H9 (cell line): ENCODE measurements at regions not wholly inside any gene's neighbourhood (a gene's known extent, or its start where the extent isn't known, plus 50 kb on each side); places are given as distances from the start of the nearest gene placed in this dataset.

Experiments used
- DNase-seq: peaks from one replicate; pipeline ENCODE4 v3.0.0-alpha.2; 2017
- H2AFZ ChIP-seq: one replicate; pipeline ENCODE4 v1.6.1; 2013; ENCODE audit warnings: mild to moderate bottlenecking, low read length, control low read depth, moderate library complexity
- H2AK5ac ChIP-seq: 2 replicates; pipeline ENCODE4 v1.6.1; 2013; ENCODE audit warnings: low read length, control low read depth, mixed read lengths; ENCODE audit not compliant: insufficient read length
- H2BK120ac ChIP-seq: one replicate; pipeline ENCODE4 v1.6.1; 2013; ENCODE audit warnings: low read depth, mild to moderate bottlenecking, low read length, control low read depth, inconsistent platforms; ENCODE audit not compliant: poor library complexity, severe bottlenecking
- H2BK12ac ChIP-seq: 2 replicates; pipeline ENCODE4 v1.6.1; 2013; ENCODE audit warnings: low read length, control low read depth, mixed read lengths, low read depth; ENCODE audit not compliant: insufficient read length
- H2BK15ac ChIP-seq: 2 replicates; pipeline ENCODE4 v1.6.1; 2013; ENCODE audit warnings: low read depth, low read length, control low read depth
- H2BK20ac ChIP-seq: one replicate; pipeline ENCODE4 v1.6.1; 2013; ENCODE audit warnings: low read depth, mild to moderate bottlenecking, low read length, control low read depth, inconsistent platforms; ENCODE audit not compliant: poor library complexity, severe bottlenecking
- H2BK5ac ChIP-seq: 2 replicates; pipeline ENCODE4 v1.6.1; 2013; ENCODE audit warnings: low read length, control low read depth, mixed read lengths; ENCODE audit not compliant: insufficient read length
- H3K14ac ChIP-seq: 2 replicates; pipeline ENCODE4 v1.6.1; 2013; ENCODE audit warnings: low read length, control low read depth; ENCODE audit not compliant: insufficient read depth
- H3K18ac ChIP-seq: 2 replicates; pipeline ENCODE4 v1.6.1; 2013; ENCODE audit warnings: low read depth, mild to moderate bottlenecking, mixed read lengths, low read length, control low read depth; ENCODE audit not compliant: insufficient read length
- H3K23ac ChIP-seq: 2 replicates; pipeline ENCODE4 v1.6.1; 2013; ENCODE audit warnings: low read length, control low read depth, mixed read lengths, low read depth; ENCODE audit not compliant: insufficient read length
- H3K23me2 ChIP-seq: 2 replicates; pipeline ENCODE4 v1.6.1; 2013; ENCODE audit warnings: low read depth, mild to moderate bottlenecking, mixed read lengths, low read length, control low read depth; ENCODE audit not compliant: insufficient read length, poor library complexity, severe bottlenecking
- H3K27ac ChIP-seq: 2 replicates; pipeline ENCODE4 v1.5.1; 2013; ENCODE audit warnings: low read length, control low read depth, mixed read lengths, low read depth; ENCODE audit not compliant: insufficient read length
- H3K27me3 ChIP-seq: 2 replicates; pipeline ENCODE4 v1.6.1; 2013; ENCODE audit warnings: low read length, control low read depth, inconsistent platforms; ENCODE audit not compliant: insufficient read depth
- H3K4ac ChIP-seq: 2 replicates; pipeline ENCODE4 v1.6.1; 2013; ENCODE audit warnings: low read depth, mild to moderate bottlenecking, control low read depth, inconsistent platforms, low read length, moderate library complexity
- H3K4me1 ChIP-seq: 2 replicates; pipeline ENCODE4 v1.6.1; 2013; ENCODE audit warnings: low read length, control low read depth, inconsistent platforms; ENCODE audit not compliant: insufficient read depth
- H3K4me2 ChIP-seq: 2 replicates; pipeline ENCODE4 v1.6.1; 2013; ENCODE audit warnings: low read length, control low read depth, mixed read lengths; ENCODE audit not compliant: insufficient read length, insufficient read depth
- H3K56ac ChIP-seq: 2 replicates; pipeline ENCODE4 v1.6.1; 2013; ENCODE audit warnings: low read depth, mild to moderate bottlenecking, mixed read lengths, low read length, control low read depth; ENCODE audit not compliant: insufficient read length
- H3K79me1 ChIP-seq: 2 replicates; pipeline ENCODE4 v1.6.1; 2013; ENCODE audit warnings: low read depth, mild to moderate bottlenecking, moderate library complexity, low read length, control low read depth, inconsistent platforms; ENCODE audit not compliant: insufficient read depth, poor library complexity, severe bottlenecking
- H3K79me2 ChIP-seq: 2 replicates; pipeline ENCODE4 v1.6.1; 2013; ENCODE audit warnings: low read length, control low read depth, inconsistent platforms; ENCODE audit not compliant: insufficient read depth
- H3K9ac ChIP-seq: 2 replicates; pipeline ENCODE4 v1.6.1; 2013; ENCODE audit warnings: low read length, control low read depth, mixed read lengths; ENCODE audit not compliant: insufficient read length; ENCODE audit errors: extremely low read depth
- H3K9me3 ChIP-seq: one replicate; pipeline ENCODE4 v1.6.1; 2013; ENCODE audit warnings: low read depth, low read length, inconsistent platforms; ENCODE audit not compliant: control insufficient read depth
- H3T11ph ChIP-seq: one replicate; pipeline ENCODE4 v1.6.1; 2013; ENCODE audit warnings: mild to moderate bottlenecking, low read length, control low read depth, inconsistent platforms
- H4K20me1 ChIP-seq: one replicate; pipeline ENCODE4 v1.6.1; 2013; ENCODE audit not compliant: control insufficient read depth, insufficient read length, insufficient read depth
- H4K5ac ChIP-seq: 2 replicates; pipeline ENCODE4 v1.6.1; 2013; ENCODE audit warnings: low read depth, mild to moderate bottlenecking, mixed read lengths, low read length, control low read depth; ENCODE audit not compliant: insufficient read length
- H4K8ac ChIP-seq: replicated peaks from 2 replicates; pipeline ENCODE4 v1.6.1; 2013; ENCODE audit warnings: low read length, control low read depth, mixed read lengths, low read depth; ENCODE audit not compliant: insufficient read length
- H4K91ac ChIP-seq: 2 replicates; pipeline ENCODE4 v1.6.1; 2013; ENCODE audit warnings: low read depth, mild to moderate bottlenecking, moderate library complexity, mixed read lengths, low read length, control low read depth; ENCODE audit not compliant: insufficient read length
- H3K27ac Mint-ChIP-seq, 3 experiments: 2 replicates in 2 of 3; 3 replicates in 1 of 3; pipeline ENCODE4 v1.8.0; 2020 to 2021; ENCODE audit warnings: mixed read lengths in 3 of 3, mild to moderate bottlenecking in 1 of 3, moderate library complexity in 1 of 3
- H3K27me3 Mint-ChIP-seq: 2 replicates; pipeline ENCODE4 v1.8.0; 2021; ENCODE audit warnings: low read depth, mild to moderate bottlenecking, moderate library complexity, mixed read lengths
- H3K36me3 Mint-ChIP-seq, 3 experiments: 2 replicates in 2 of 3; 3 replicates in 1 of 3; pipeline ENCODE4 v1.8.0; 2020 to 2021; ENCODE audit warnings: low read depth in 3 of 3, mixed read lengths in 3 of 3; ENCODE audit not compliant: insufficient read depth in 1 of 3
- H3K4me1 Mint-ChIP-seq, 2 experiments: 2 replicates each; pipeline ENCODE4 v1.8.0; 2020; ENCODE audit warnings: mixed read lengths in 2 of 2
- H3K4me3 Mint-ChIP-seq, 2 experiments: 2 replicates in 1 of 2; 3 replicates in 1 of 2; pipeline ENCODE4 v1.8.0; 2020 to 2021; ENCODE audit warnings: mild to moderate bottlenecking in 2 of 2, mixed read lengths in 2 of 2, moderate library complexity in 1 of 2
- H3K9me3 Mint-ChIP-seq, 2 experiments: 2 replicates in 1 of 2; 3 replicates in 1 of 2; pipeline ENCODE4 v1.8.0; 2020; ENCODE audit warnings: mild to moderate bottlenecking in 2 of 2, mixed read lengths in 2 of 2, moderate library complexity in 1 of 2
- CTCF ChIP-seq: fragments of 200-600 bp; sonication (generic); conservative IDR thresholded peaks from 3 replicates; pipeline ENCODE4 v1.8.0; 2021; ENCODE audit warnings: antibody characterized with exemption, mild to moderate bottlenecking
- WGBS: extraction: QIAGEN DNeasy Blood & Tissue Kit; methylation state at CpG from one replicate; pipeline ENCODE4 v1.1.7; 2013; ENCODE audit warnings: missing lambda C conversion rate, low lambda C conversion rate, mixed read lengths; ENCODE audit not compliant: insufficient read length; ENCODE audit errors: extremely low coverage; 5-methylcytosine and 5-hydroxymethylcytosine counted together

GRCh38 chr16:86321491-86321890 lies 188.8 kb upstream of the FOXF1 start:
- Histone ChIP-seq H3T11ph (no peak overlapping the region), H4K20me1 (no peaks in the 10 kb centered on the region), H3K23me2 (no peaks in the 10 kb centered on the region), H2BK5ac (no peak overlapping the region), H3K14ac (no peak overlapping the region), H3K4me2 (no peak overlapping the region), H2BK12ac (no peak overlapping the region), H3K4ac (no peak overlapping the region), H4K91ac (no peak overlapping the region), H4K8ac (no peak overlapping the region), H3K9ac (no peak overlapping the region), H2BK20ac (no peak overlapping the region), H3K9me3 (peaks cover 5% of the 10 kb centered on the region), H3K27me3 (no peaks in the 10 kb centered on the region), H3K79me2 (no peaks in the 10 kb centered on the region), H4K5ac (no peak overlapping the region), H2AK5ac (no peak overlapping the region), H3K27ac (no peak overlapping the region), H2BK120ac (no peak overlapping the region), H3K4me1 (no peaks in the 10 kb centered on the region), H3K56ac (no peak overlapping the region), H3K23ac (no peak overlapping the region), H2BK15ac (no peak overlapping the region), H3K18ac (no peak overlapping the region), H2AFZ (no peak overlapping the region), H3K79me1 (no peaks in the 10 kb centered on the region)
- no peak overlapping the region for H3K4me3 Mint-ChIP-seq
- H3K9me3 Mint-ChIP-seq: peaks cover 2 to 6% of the 10 kb centered on the region in 2 experiments; a peak in 2 of 5 replicates
- H3K36me3 Mint-ChIP-seq: 0 out of 7 replicates have a peak, but pooled peaks cover 0 to 2% (median 0%) of the 10 kb centered on the region in 3 experiments
- H3K27ac Mint-ChIP-seq: no peak overlapping the region; a peak in 1 of 7 replicates
- DNase-seq: no peak
- H3K4me1 Mint-ChIP-seq: peaks cover 0 to 5% of the 10 kb centered on the region in 2 experiments; a peak in 1 of 4 replicates
- peaks cover 21% of the 10 kb centered on the region for H3K27me3 Mint-ChIP-seq
- WGBS: no CpG with 5 or more reads among the region's 9 CpGs
- TF ChIP-seq CTCF: no peak
